T-helper 9 cell (primary cell): ENCODE measurements at regions not wholly inside any gene's neighbourhood (a gene's known extent, or its start where the extent isn't known, plus 50 kb on each side); places are given as distances from the start of the nearest gene placed in this dataset.

Source experiments
- DNase-seq: peaks from one replicate; pipeline ENCODE4 v3.0.0-alpha.2; 2020

DNA sequence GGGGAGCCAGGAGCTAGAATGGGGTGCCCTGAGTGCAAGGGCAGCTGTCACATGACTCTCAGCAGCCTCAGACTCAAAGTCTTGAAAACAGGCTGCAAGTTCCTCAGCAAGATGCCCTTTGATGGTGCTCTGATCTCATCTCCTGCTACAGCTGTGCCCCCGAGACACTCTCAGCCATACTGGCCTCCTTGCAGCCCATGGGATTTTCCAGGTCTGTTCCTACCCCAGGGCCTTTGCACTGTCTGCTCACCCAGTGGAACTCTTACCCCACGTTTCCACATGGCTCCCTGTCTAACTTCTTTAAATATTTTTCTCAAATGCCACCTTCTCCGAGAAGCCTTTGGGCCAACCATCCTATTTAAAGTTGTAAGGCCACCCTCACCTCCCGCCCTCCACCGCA is 146.9 kb downstream of the C16orf95 start:
- DNase-seq: no peak

DNA sequence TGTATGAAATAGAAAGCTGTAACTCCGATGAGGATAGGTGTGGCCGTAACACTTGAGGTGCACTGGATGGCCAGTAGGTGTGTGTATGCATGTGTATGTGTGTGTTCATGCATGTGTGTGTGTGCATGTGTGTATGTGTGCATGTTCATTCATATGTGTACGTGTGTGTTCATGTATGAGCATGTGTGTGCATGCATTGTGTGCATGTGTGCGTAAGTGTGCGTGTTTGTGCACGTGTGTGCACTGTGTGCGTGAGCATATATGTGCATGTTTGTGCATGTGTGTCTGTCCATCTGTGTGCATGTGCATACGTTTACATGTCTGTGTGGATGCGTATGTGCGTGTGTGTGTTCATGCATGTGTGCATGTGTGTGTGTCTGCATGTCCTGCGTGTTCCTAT is 145.5 kb downstream of the C16orf95 start:
- DNase-seq: no peak

DNA sequence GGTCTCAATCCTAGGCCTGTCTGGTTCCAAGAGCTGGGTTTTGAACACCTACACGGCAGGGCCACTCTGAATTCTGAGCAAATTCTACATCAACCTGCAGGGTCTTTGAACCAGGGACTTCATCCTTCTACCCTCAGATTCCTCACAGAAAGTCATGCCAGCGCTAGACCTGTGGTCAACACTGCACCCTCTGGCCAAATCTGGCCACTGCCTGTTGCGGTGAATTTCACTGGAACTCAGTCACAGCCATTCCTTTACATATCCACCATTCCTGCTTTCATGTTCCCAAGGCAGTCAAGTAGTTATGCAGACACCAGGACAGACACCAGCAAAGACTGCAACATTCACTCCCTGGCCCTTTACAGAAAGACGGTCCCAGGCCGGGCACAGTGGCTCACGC is 144.6 kb downstream of the C16orf95 start:
- DNase-seq: no peak

DNA sequence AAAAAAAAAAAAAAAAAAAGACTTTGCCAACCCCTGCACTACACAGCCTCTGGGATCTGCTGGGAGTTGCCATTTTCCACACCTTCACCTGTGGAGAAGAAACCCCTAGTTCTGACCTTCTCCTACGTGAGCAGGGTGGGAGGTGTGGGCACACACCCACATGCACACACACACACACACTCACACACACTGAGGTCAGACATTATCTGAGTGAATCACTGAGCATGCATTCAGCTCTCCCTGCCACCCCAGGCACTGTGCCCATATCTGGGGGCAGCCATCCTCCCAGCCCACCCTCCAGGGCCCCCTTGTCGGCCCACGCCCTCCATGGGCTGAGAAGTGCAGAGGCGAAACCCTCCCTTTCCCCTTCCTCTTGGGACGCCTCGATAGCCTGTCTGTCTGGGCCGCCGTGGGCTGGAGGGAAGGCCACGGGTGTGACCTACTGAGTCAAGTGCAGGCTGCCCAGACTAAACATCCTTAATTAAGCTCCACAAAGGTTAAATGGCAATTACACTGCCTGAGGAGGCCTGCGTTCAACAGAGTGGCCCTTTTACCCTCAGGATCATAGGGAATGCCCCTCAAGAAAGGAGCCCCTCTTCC is 143.8 kb downstream of the C16orf95 start:
- DNase-seq: no peak

- DNase-seq: no peak
Observed at GRCh38 chr16:87174061-87174460, 143.1 kb downstream of the C16orf95 start.

- DNase-seq: no peak
Observed at GRCh38 chr16:87176735-87177134, 140.5 kb downstream of the C16orf95 start.

DNA sequence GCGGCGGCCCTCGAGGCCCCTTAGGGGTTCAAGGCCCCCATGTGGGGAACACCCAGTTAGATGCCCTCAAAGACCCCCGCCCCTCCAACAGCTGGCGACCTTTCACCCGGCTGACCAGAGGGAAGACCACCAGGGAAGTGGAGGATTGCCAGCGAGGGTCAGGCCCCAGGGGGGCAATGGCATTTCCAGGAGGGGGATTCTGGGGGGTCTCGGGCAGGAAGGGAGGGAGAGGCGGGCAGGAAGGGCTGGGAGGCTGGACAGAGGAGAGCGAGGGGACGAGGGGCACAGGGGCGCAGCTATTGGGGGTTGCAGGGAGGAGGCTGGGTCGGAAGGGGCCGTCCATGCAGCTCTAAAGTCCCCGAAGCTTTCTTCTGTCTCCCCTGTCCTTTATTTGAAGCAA is 139.5 kb downstream of the C16orf95 start:
- DNase-seq: no peak

DNA sequence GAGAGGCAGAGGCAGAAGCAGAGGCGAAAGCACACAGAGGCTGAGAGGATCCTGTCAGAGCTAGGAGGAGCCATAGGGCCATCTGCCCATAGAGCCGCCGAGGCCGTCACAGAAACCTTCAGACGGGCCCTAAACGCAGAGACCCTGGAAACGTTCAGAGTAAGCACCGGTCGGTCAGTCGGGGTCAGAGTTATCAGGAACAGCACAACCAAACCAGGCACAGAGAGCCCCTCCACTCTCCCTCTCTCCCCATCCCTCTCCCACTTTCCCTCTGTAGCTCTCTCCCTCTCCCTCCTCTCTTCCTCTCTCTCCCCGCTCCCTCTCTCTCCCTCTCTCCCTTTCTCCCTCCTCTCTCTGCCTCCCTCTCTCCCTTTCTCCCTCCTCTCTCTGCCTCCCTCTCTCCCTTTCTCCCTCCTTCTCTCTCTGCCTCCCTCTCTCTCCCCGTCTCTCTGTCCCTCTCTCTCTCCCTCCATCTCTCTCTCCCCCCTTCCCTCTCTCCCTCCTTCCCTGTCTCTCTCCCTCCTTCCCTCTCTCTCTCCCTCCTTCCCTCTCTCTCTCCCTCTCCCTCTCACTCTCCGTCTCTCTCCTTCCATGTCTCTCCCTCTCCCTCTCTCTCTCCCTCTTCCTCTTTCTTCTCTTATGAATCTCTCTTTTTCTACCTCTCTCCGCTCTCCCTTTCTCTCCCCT is 138.9 kb downstream of the C16orf95 start:
- no peak for DNase-seq

GRCh38 chr16:87178977-87179376 is 138.2 kb downstream of the C16orf95 start:
- no peak for DNase-seq

DNA sequence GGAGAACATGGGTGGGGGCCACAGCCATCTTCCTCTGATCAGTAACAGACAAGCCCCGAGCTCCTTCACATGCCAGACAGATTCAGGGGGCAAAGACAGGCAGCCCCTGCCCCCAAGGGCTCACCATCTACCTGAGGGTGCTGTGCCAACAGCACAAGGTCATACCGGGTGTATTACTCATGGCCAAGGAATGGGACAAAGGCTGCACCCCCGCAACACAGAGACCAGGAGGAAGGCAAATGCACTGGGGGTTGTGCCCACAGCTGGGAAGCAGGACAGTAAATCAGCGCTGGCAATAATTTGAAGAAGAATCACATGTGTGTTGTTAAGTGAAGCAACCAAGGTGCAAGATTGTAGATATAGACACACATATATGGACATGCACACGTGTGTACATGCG is 137.1 kb downstream of the C16orf95 start:
- DNase-seq: no peak

- DNase-seq: no peak
Observed at GRCh38 chr16:87182759-87183158, 134.4 kb downstream of the C16orf95 start.

DNA sequence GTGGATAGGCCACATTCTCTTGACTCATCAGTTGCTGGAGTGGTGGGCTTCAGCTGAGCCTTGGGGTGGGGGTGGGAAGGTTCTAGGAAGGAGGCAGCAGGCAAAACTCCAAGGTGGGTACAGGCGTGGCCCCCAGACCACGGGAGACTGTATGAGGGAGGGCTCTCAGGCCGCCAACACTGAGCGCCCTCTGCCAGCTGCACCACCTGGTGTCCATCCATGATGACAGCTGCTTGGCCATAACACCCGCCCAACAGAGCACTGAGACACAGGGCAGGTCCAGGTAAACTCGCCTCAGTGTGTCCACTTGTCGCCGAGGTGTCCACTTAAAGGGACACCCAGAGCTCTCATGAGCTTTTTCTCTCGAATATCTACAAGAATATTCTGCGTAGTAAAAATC is 133.5 kb downstream of the C16orf95 start:
- DNase-seq: no peak

GRCh38 chr16:87185308-87185707 is 131.9 kb downstream of the C16orf95 start:
- no peak for DNase-seq

GRCh38 chr16:87185983-87186382 is 131.2 kb downstream of the C16orf95 start:
- no peak for DNase-seq

DNA sequence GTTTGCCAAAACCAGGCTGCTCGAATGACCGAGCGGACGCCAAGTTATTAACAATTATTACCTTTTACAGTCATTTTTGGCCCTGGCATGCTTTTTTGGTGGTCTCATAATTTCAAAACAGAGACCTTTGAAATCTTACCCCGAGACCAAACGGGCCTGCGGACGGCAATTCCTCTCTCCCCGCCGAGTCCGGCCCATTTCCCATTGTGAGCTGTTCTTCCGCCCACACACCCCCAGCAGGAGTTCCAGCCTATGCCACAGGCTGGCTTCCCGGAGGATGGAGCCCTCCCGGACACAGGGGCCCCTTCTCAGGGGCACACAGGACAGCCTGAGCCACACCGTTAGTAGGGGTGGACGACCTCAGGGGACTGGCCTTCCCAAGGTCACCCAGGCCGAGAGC is 130.7 kb downstream of the C16orf95 start:
- DNase-seq: no peak

DNA sequence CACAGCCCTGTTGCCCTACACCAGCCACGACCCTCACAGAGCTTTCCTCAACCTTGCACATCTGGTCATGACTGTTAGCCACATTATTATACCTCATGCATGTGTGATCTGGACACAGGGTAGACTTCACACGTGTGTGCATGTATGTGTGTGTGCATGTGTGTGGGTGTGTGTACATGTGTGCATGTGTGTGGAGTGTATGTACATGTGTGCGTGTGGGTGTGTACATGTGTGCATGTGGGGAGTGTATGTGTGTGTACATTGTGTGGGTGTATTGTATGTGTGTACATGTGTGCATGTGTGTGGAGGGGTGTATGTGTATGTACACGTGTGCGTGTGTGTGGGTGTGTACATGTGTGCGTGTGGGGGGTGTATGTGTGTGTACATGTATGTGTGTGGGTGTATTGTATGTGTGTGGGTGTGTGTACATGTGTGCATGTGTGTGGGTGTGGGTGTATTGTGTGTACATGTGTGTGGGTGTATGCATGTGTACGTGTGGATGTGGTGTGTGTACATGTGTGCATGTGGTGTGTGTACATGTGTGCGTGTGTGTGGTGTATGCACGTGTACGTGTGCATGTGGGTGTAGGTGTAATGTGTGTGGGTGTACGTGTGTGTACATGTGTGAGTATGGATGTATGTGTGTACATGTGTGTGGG is 130.2 kb downstream of the C16orf95 start:
- DNase-seq: no peak

- no peak for DNase-seq
Observed at GRCh38 chr16:87188104-87188503, 129.1 kb downstream of the C16orf95 start.

DNA sequence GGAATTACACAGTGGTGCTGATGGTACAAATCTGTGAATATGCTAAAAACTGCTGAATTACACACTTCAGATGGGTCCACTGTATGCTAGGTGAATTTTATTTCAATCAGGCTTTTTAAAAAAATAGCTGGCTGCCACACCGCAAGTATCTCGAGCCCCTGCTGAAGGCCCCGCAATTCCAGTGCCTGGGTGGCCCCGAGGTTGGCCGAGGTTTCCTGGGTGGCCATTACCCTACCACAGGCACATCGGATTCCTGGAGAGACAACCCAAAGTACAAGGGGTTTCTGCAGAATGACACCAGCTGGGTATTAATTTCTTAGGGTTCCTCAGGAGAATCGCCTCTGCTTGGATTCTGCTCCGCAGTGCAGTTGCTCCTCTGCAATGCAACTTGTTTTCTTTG is 127.8 kb downstream of the C16orf95 start:
- DNase-seq: no peak

DNA sequence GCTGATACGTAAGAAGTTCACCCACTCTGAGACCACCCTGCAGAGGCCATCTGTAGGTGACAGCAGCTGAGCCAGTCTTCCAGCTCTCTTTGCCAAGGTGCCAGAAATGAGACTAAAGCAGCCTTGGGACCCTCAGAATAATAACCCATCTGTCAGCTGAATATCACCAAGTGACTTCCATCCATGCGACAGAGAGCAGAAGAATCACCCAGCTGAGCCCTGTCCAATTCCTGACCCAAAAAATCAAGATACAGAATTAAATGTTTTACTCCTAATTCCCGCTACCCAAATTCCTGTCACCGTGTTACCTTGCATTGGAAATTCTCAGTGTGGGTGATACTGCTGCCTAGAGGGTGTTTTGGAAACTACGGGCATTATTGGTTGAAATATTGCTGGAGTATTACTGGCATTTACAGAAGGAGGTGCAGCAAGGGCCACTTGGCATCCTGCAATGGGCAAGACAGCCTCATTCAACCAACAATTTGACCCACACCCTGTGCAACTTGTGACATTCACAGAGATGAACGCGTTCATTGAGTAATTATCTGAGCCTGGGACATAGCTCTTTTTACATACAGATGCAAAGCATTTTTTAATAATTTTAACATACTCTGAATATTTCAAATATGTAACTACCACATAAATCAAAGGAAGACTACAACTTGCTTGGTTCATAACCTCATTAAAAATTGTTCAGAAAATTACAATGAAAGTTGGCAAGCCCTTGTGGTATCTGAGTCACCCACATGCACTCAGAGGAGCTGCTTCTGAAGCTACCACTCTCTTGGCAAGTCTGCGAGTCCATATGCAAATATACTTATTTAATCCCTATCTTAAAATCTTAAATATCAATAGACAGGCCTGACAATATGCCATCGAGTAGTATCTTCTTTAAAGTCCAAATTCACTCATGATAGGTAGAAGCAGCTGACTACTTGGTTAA is 126.6 kb downstream of the C16orf95 start:
- no peak for DNase-seq

DNA sequence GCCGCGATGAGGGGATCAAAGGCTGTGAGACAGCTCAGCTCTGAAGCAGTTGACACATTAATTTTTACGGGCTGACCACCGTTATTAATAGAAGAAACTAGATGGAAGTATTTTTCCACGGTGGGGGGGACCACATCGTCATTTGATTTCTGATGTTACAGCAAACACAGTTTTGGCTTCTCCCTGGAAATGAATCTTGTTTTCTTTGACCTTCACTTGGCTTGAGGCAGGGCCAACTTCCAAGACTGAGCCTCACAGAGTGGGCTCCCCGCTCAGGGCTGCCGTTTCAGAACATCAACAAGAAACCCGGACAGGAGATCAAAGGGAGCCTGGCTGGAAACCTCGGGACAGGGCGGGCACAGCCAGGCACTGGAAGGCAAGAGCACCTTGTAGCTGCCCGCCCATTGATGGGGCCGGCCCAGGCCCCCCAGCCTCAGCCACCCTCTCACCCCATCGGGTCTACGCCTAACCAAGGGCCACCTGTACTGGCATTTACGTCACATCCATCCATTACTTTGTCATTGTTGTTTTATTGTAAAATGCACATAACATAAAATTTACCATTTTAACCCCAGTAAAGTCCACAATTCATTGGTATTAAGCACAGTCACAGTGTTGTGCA is 124.6 kb downstream of the C16orf95 start:
- no peak for DNase-seq

GRCh38 chr16:87194172-87194571 is 123.0 kb downstream of the C16orf95 start:
- no peak for DNase-seq

DNA sequence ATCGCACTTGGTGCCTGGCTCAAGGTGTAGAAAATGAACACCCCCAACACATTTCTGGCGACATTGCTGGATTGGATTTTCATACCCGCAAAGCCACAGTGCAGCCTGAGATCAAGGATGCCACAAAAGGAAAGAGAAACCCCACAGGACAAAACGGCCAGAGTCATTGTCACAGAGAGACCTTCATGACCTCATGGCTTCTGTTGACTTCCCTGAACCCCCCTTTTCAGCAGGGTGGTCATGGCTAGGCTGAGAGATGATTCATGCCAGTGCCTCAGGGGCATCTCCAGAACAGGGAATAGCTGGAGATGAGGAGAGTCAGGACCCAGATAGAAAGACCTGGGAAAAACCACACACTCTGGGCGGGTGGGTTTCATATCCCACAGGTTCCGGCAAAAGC is 122.0 kb downstream of the C16orf95 start:
- DNase-seq: no peak

GRCh38 chr16:87196231-87196630 is 121.0 kb downstream of the C16orf95 start:
- no peak for DNase-seq
